Body of pancreas (tissue), 4 donors: ENCODE measurements at regions not wholly inside any gene's neighbourhood (a gene's known extent, or its start where the extent isn't known, plus 50 kb on each side); places are given as distances from the start of the nearest gene placed in this dataset.
"Not testable (repeated sequence)": the region's sequence is repeated elsewhere in the genome, so short reads cannot be mapped to it uniquely, and the experiment has no call there.

Experiments used
- ATAC-seq: fragments of 150-250 bp; one replicate; pipeline ENCODE4 v1.9.1; 2016
- DNase-seq, 4 donors: peaks; one replicate each; pipeline ENCODE4 v3.0.0-alpha.2; 2019
- H3K27ac ChIP-seq, 4 donors: fragments of 200-600 bp; sonication (generic); 1 replicate in 3 of 4; 2 replicates in 1 of 4; pipeline versions ENCODE4 v1.5.1 to v1.6.1; 2016 to 2019; ENCODE audit warnings: mild to moderate bottlenecking in 1 of 4, mixed read lengths in 1 of 4, moderate library complexity in 1 of 4
- H3K27me3 ChIP-seq, 2 donors: fragments of 200-600 bp; sonication (generic); one replicate each; pipeline ENCODE4 v1.6.0; 2016; ENCODE audit warnings: mild to moderate bottlenecking in 1 of 2
- H3K36me3 ChIP-seq, 2 donors: fragments of 200-600 bp; sonication (generic); replicated peaks in 1 of 2; 2 replicates each; pipeline ENCODE4 v1.5.1; 2016; ENCODE audit warnings: low read depth in 2 of 2; ENCODE audit not compliant: insufficient read depth in 1 of 2
- H3K4me1 ChIP-seq: fragments of 200-600 bp; sonication (generic); one replicate; pipeline ENCODE4 v1.6.0; 2016
- H3K4me3 ChIP-seq, 2 donors: fragments of 200-600 bp; sonication (generic); 1 replicate in 1 of 2; 2 replicates in 1 of 2; pipeline ENCODE4 v1.5.1; 2016 to 2019
- H3K9me3 ChIP-seq, 3 donors: fragments of 200-600 bp; sonication (generic); 1 replicate in 2 of 3; 2 replicates in 1 of 3; pipeline ENCODE4 v1.5.1; 2016
- CTCF ChIP-seq, 7 experiments: fragments of 450-650 bp in 4 of 7; fragments of 200-600 bp in 3 of 7; sonication (generic) in 3 of 7; IDR thresholded peaks; one replicate each; pipeline ENCODE4 v1.5.1; 2016 to 2019; ENCODE audit warnings: antibody characterized with exemption in 7 of 7
- POLR2A ChIP-seq, 3 donors: fragments of 450-650 bp; IDR thresholded peaks; one replicate each; pipeline ENCODE4 v1.6.1; 2016; ENCODE audit warnings: antibody characterized with exemption in 3 of 3, mild to moderate bottlenecking in 2 of 3
- WGBS, 2 donors: methylation state at CpG; one replicate each; pipeline ENCODE4 v1.1.5; 2017; 5-methylcytosine and 5-hydroxymethylcytosine counted together
- intact Hi-C: fragments of 100-400 bp; cut with DNase I; formaldehyde crosslinking; loops from one replicate; pipeline ENCODE4 v1.15.1; 2023

- H3K27me3 ChIP-seq: no peaks in the 10 kb centered on the region
- H3K4me3 ChIP-seq: no peak overlapping the region
- WGBS, 2 donors: 51 to 53% methylated on average over 6 of the region's 6 CpGs
- H3K36me3 ChIP-seq: no peaks in the 10 kb centered on the region
- intact Hi-C loops: no loop called here
- TF ChIP-seq POLR2A (IDR thresholded peaks at IDR 0.05) (no peak), CTCF (IDR thresholded peaks at IDR 0.05) (no peak)
- H3K4me1 ChIP-seq: no peaks in the 10 kb centered on the region
- no peak overlapping the region for H3K27ac ChIP-seq
- peaks cover 0 to 4% (median 0%) of the 10 kb centered on the region in 3 donors for H3K9me3 ChIP-seq
- DNase-seq (no peak), ATAC-seq (no peak)
These were observed 67.2 kb upstream of the STC2 start for GRCh38 chr5:173395257-173395932.

GRCh38 chr5:173394701-173395100 is 66.5 kb upstream of the STC2 start:
- ATAC-seq (no peak), DNase-seq (no peak)
- Histone ChIP-seq H3K4me1 (no peaks in the 10 kb centered on the region), H3K36me3 (no peaks in the 10 kb centered on the region), H3K27ac (no peak overlapping the region), H3K4me3 (no peak overlapping the region), H3K9me3 (peaks cover 0 to 4% (median 0%) of the 10 kb centered on the region in 3 donors), H3K27me3 (no peaks in the 10 kb centered on the region)
- WGBS, 2 donors: 53 to 65% methylated on average over 3 to 4 of the region's 4 CpGs
- intact Hi-C loops: no loop called here
- TF ChIP-seq CTCF (IDR thresholded peaks at IDR 0.05) (no peak), POLR2A (IDR thresholded peaks at IDR 0.05) (no peak)

DNA sequence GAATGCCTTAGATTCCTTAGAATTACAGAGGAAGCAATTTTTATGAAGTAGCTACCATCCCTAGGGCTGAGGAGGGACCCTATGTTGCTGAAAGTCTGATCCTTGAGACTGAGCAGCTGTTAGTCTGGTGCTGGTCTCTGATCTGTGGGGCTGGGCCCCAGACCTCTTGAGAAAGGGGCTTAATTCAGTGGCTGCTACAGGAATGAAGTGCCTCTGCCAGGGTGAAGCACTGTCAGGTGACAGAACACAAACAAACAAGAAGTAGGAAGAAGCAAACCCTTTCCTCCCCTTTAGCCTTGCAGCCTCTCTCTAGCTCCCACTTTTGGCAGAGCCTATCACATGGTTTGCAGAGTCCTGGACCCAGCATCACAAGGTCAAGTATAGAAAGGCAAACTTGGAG is 64.0 kb upstream of the STC2 start:
- DNase-seq: no peak
- ATAC-seq: no peak
- no peak overlapping the region for H3K4me3 ChIP-seq
- H3K4me1 ChIP-seq: no peaks in the 10 kb centered on the region
- no peaks in the 10 kb centered on the region for H3K27me3 ChIP-seq
- no peaks in the 10 kb centered on the region for H3K36me3 ChIP-seq
- no peak overlapping the region for H3K27ac ChIP-seq
- TF ChIP-seq POLR2A (IDR thresholded peaks at IDR 0.05): no peak
- TF ChIP-seq CTCF (IDR thresholded peaks at IDR 0.05): no peak
- intact Hi-C loops: no loop called here
- H3K9me3 ChIP-seq: peaks cover 0 to 4% (median 0%) of the 10 kb centered on the region in 3 donors

- Histone ChIP-seq H3K36me3 (no peaks in the 10 kb centered on the region), H3K4me3 (no peak overlapping the region), H3K9me3 (peaks cover 0 to 4% (median 0%) of the 10 kb centered on the region in 3 donors), H3K27ac (no peak overlapping the region), H3K27me3 (no peaks in the 10 kb centered on the region), H3K4me1 (no peaks in the 10 kb centered on the region)
- no peak for ATAC-seq
- no peak for DNase-seq
- intact Hi-C loops: no loop called here
- no peak for TF ChIP-seq CTCF (IDR thresholded peaks at IDR 0.05)
- no peak for TF ChIP-seq POLR2A (IDR thresholded peaks at IDR 0.05)
- 68 to 76% methylated on average over 7 of the region's 7 CpGs for WGBS, 2 donors
These were observed 62.8 kb upstream of the STC2 start for GRCh38 chr5:173391031-173391430.

DNA sequence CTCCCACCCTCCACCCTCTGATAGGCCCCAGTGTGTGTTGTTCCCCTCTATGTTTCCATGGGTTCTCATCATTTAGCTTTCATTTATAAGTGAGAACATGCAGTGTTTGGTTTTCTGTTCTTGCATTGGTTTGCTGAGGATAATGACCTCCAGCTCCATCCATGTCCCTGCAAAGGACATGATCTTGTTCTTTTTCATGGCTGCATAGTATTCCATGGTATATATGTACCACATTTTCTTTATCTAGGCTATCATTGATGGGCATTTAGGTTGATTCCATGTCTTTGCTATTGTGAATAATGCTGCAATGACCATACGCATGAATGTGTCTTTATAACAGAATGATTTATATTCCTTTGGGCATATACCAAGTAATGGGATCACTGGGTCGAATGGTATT is 59.1 kb upstream of the STC2 start:
- H3K4me1 ChIP-seq, ATAC-seq, intact Hi-C loops, H3K4me3 ChIP-seq, DNase-seq, H3K36me3 ChIP-seq, H3K27me3 ChIP-seq, H3K27ac ChIP-seq, H3K9me3 ChIP-seq: not testable (repeated sequence)
- 83 to 87% methylated on average over 2 of the region's 2 CpGs for WGBS, 2 donors
